ENCODE measurements at regions not wholly inside any gene's neighbourhood (a gene's known extent, or its start where the extent isn't known, plus 50 kb on each side); places are given as distances from the start of the nearest gene placed in this dataset.

GRCh38 chr5:68534131-68534940, 318.8 kb downstream of the PIK3R1 start:
- DNase-seq (ENCODE audit: low read depth in 2 of 2) = no peak

DNA sequence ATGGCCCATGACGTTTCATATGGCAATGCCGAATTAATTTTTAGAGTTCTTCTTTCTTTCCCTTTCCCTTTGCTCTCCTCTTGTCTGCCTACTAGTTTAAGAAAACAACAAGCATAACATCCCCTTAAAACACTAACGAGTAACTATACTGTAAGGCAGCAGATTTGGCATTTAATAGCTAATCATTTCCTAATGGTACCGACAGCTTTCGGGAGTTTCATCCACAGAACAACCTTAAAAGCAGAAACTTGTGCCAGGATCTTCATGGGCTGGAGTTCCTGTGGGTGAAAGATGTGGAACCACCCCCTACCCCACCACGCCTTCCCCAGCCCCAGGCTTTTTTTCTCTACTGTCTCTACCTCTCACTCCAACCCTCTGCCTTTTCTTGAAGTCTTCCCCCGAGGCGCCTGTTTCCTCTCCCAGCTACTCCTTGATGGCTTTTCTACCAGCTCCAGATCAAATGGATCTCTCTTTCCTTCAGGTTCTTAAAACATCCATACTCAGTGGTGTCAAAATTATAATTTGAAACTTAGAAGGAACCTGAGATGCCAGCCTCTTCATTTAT, 319.5 kb downstream of the PIK3R1 start:
- DNase-seq (ENCODE audit: low read depth in 2 of 2) = no peak

DNA sequence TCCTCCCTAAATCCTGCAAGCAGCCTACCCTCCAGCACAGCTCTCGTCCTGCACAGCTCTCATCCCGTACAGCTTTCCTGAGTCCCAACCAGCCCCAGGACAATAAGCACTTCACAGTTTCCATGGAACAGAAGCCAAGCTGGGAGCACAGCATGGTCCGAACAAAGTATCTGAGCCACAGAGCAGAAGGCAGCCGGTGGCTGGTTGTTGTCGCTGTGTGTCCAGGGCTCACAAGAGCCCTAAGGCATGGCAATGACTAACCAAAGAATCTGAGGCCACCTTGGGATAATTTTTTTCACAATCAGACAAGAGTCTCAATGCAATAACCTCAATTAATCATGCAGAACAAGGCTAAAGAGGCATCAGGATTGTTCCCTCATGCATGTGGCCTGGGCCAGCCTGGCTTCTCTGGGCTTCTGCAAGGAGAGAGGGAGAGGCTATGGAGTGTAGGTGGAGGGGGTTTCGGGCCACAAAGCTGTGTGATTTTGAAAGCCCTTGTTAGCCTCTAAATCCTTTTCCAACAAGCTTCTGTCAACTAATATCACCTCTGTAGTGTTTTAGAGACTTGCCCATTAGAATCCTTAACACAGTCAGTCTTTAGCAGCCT, 323.4 kb downstream of the PIK3R1 start:
- no peak for DNase-seq (ENCODE audit: low read depth in 2 of 2)

DNA sequence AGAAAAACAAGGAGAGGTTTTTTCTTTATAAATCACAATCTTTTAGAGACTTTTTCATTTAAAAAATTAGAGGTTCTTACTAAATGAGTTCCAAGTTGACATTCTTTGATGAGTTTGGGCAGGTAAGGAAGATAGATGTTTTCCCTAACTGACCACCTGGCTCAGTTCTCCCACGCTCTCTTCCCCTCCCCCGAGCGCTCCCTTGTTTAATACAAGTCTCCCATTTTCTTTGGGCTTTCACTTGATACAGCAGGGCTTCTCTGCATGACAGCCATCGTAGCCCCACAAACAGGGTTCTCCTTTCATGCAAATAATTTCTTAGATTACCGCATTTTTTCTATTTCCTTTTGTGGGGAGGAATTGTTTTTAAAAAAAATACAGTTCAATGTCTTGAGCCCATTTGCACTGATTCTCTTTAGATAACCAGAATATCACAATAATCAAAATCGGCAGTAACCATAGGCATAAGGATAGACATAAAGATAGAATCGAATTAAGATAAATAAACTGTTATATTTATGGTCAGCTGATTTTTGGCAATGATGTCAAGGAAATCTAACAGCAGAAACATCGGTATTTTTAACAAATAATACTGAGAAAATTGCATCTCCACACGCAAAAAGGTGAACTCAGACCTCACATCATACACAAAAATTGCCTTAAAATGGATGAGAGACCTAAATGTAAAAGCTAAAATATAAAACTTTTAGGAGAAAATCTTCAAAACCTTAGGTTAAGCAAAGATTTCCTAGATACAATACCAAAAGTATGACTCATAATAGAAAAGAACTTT, 325.4 kb downstream of the PIK3R1 start:
- no peak for DNase-seq (ENCODE audit: low read depth in 2 of 2)

DNA sequence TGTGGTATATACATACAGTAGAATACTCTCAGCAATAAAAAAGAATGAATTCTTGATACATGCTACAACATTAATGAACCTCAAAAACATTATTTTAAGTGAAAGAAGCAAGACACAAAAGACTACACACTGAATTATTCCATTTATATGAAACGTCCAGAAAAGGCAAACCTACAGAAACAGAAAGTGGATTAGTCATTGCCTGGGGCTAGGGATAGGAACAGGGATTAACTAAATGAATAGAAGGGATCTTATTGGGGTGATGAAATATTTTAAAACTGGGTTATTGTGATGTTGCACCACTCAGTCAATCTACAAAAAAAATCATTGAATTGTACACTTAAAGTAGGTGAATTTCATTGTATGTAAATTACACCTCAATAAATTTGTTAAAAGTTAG, 326.7 kb downstream of the PIK3R1 start:
- no peak for DNase-seq (ENCODE audit: low read depth in 2 of 2)

DNA sequence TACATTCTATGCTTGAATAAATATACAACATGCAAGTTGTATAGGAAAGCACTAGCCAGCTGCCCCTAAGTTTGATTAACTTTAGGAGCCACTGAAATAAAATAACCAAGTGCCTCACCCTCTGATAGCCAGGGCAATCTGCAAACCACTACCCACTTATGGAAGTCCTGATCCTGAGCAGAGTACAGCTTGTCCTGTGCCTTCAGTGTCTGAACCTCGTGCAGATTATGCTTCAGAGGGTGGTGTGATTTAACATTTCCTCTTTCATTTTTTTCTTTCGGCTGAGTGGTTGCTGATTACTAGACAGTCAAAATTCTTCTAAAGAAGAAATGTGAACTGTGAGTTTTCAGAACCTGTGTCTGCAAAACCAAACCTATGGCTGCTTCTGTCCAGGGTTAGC, 327.7 kb downstream of the PIK3R1 start:
- DNase-seq (ENCODE audit: low read depth in 2 of 2) = no peak

GRCh38 chr5:68544091-68544647, 328.6 kb downstream of the PIK3R1 start:
- DNase-seq (ENCODE audit: low read depth in 2 of 2) = no peak

GRCh38 chr5:68544648-68545552, 329.3 kb downstream of the PIK3R1 start:
- DNase-seq (ENCODE audit: low read depth in 2 of 2) = no peak

DNA sequence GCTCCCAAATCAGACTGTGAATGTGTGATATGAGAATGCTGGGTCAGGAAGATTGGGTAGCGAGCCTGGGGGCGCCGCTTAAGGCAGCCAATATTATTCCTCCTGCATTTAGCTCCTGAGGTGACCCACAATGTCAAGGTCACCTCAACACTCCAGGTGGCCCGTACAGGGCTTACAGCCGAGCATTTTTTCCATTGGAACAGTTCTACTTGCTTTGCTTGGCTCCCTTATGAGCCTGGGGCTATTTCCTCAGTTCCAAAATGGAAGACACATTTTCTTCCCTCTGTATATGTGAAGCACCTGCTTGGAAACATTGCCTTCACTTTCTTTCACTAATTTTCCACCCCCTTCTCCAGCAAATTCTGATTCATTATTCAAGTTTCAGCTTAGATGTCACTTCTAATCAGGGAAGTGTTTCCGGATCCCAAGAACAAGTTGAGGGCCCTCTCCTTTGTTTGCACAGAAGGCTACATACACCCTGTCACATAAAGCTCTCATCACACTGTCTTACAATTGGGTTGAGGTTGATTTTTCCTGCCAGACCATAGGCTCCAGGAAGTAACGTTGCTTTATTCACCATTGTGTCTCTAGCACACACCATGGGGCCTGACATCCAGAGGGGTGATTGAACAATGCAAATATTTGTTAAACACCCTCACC, 330.2 kb downstream of the PIK3R1 start:
- no peak for DNase-seq (ENCODE audit: low read depth in 2 of 2)

GRCh38 chr5:68547056-68547455, 331.5 kb downstream of the PIK3R1 start:
- DNase-seq (ENCODE audit: low read depth in 2 of 2) = no peak

DNA sequence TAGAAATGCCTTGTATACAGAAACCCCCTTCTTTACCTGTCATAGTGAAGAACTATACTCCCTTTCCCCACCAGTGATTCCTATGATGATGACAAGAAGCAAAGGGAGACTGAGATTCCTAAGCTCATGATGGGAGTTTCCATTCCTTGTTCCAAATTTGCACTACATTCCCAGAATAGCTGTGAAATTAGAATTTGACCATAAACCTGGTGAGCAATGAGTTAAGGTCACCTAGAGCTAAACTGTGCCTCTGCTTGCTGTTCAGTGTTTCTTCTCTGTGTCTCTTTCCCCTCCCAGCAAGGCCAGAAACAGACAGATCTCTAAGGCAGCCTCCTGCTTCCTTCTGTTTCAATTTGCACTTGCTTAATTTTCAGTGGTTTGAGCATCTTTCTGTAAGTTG, 332.1 kb downstream of the PIK3R1 start:
- DNase-seq (ENCODE audit: low read depth in 2 of 2) = no peak

DNA sequence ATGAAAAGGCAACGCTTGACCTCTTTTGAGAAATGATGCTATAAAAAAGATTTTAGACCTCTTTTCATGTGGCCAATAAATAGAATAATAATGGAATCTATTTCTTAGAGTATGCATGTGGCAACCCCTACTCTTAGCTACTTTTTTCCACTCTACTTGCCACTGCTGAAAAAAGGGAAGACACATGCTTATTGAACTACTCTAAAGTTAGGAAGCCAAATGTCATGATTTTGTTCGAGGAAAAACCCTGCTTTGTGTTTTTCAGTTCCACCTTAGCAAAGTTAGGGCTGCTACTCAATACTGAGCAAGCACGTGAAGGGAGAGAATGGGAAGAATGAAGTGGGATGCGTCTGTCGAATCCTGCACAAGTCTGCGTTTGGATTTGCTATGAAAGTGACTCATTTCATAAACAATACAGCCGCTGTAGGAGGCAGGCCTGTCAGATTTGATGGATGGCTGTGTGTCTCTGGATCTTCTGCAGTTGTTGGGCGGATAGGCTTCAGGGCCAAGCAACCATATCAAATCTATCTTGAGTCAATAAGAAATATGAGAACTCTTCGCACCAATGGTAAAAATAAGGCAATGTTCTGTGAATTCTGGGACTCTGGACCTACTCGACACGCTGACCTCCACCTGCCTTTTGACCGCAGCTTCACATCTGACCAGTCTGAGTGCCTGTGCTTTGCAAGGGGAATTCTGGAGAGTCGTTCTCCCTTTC, 333.6 kb downstream of the PIK3R1 start:
- no peak for DNase-seq (ENCODE audit: low read depth in 2 of 2)

DNA sequence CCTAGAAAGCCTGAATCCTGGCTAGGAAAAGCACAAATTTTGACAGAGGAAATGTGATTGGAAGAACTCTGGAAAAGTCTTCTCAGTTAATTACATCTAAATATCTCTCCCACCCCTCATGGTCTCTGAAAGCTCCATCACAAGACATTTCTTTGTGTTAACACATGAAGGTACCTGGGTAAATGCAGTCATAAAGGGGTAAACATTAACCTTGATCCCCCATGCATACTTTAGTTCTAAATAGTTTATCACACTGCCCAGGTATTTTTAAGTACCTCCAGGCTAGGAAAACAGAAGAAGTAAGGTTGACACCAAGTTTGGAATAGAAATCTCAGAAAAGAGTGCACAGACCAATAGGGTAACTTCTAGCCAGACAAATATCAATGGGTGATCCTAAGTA, 334.5 kb downstream of the PIK3R1 start:
- DNase-seq (ENCODE audit: low read depth in 2 of 2) = no peak

- no peak for DNase-seq (ENCODE audit: low read depth in 2 of 2)
Measured at GRCh38 chr5:68551436-68551835, 335.9 kb downstream of the PIK3R1 start.

- no peak for DNase-seq (ENCODE audit: low read depth in 2 of 2)
Measured at GRCh38 chr5:68554571-68555279, 339.2 kb downstream of the PIK3R1 start.

- no peak for DNase-seq (ENCODE audit: low read depth in 2 of 2)
Measured at GRCh38 chr5:68555907-68556681, 340.5 kb downstream of the PIK3R1 start.

DNA sequence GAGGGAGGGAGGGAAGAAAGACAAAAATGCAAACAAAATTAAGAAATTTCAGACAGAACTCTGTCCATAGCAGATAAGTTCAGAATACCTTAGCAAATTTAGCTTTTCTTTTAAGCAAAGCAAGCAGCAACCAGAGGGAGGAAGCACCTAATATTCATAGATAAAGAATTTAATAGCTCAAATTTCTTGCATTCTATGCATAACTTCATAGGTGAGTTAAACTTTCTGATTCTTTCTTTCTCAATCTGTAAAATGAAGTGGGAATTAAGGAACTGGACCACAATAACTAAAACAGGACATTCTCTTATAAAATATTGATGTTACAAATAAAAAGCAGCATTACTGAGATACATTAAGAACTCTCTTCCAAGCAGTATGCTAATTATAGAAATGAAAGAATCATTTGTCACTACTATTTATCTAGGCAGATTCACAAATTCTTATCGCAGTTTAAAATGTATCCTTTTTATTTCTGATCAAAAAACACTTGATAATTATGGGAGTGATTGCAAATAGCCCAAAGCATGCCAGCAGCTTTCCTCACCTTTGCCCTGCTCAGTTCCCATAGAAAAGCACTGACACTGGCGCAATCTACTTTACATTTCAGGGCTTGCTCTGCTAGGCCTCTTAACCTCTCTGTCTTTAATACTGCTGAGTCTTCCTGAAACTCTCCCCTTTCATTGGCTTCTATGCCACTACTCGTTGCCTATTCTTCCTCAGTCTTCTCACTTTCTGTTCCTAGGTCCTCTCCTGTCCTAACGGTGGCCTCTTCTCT, 341.8 kb downstream of the PIK3R1 start:
- no peak for DNase-seq (ENCODE audit: low read depth in 2 of 2)

- DNase-seq (ENCODE audit: low read depth in 2 of 2) = no peak
Measured at GRCh38 chr5:68562308-68562707, 346.8 kb downstream of the PIK3R1 start.

Measured in stimulated activated CD4-positive, alpha-beta T cell treated with anti-CD3 and anti-CD28 coated beads, Interleukin-4, amount 100 ng/mL, for 48 hours (primary cell).